Thyroid gland (tissue), 4 donors: ENCODE measurements at regions not wholly inside any gene's neighbourhood (a gene's known extent, or its start where the extent isn't known, plus 50 kb on each side); places are given as distances from the start of the nearest gene placed in this dataset.

Experiments used
- POLR2A ChIP-seq, 2 donors: fragments of 450-650 bp; IDR thresholded peaks; one replicate each; pipeline ENCODE4 v1.6.1; 2017; ENCODE audit warnings: antibody characterized with exemption in 2 of 2, mild to moderate bottlenecking in 2 of 2, moderate library complexity in 1 of 2
- TF ChIP-seq, protein P1 (sequence below), 6 experiments: fragments of 200-600 bp in 3 of 6; fragments of 450-650 bp in 3 of 6; sonication (generic) in 3 of 6; IDR thresholded peaks; one replicate each; pipeline ENCODE4 v1.5.1; 2016 to 2019; ENCODE audit warnings: antibody characterized with exemption in 6 of 6, mild to moderate bottlenecking in 2 of 6, inconsistent platforms in 1 of 6, moderate library complexity in 1 of 6

- TF ChIP-seq, protein P1, sequence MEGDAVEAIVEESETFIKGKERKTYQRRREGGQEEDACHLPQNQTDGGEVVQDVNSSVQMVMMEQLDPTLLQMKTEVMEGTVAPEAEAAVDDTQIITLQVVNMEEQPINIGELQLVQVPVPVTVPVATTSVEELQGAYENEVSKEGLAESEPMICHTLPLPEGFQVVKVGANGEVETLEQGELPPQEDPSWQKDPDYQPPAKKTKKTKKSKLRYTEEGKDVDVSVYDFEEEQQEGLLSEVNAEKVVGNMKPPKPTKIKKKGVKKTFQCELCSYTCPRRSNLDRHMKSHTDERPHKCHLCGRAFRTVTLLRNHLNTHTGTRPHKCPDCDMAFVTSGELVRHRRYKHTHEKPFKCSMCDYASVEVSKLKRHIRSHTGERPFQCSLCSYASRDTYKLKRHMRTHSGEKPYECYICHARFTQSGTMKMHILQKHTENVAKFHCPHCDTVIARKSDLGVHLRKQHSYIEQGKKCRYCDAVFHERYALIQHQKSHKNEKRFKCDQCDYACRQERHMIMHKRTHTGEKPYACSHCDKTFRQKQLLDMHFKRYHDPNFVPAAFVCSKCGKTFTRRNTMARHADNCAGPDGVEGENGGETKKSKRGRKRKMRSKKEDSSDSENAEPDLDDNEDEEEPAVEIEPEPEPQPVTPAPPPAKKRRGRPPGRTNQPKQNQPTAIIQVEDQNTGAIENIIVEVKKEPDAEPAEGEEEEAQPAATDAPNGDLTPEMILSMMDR (IDR thresholded peaks at IDR 0.05), result no peak
- no peak for TF ChIP-seq POLR2A (IDR thresholded peaks at IDR 0.05)
Observed at GRCh38 chr12:127239781-127240180, 1027.2 kb upstream of the TMEM132C start.
